Mesodermal cell (in vitro differentiated cells): ENCODE measurements at regions not wholly inside any gene's neighbourhood (a gene's known extent, or its start where the extent isn't known, plus 50 kb on each side); places are given as distances from the start of the nearest gene placed in this dataset.

Source experiments
- H3K27ac ChIP-seq: 2 replicates; pipeline ENCODE4 v1.7.0; 2013; ENCODE audit warnings: mild to moderate bottlenecking, low read depth, low read length, moderate library complexity; ENCODE audit not compliant: severe bottlenecking
- H3K36me3 ChIP-seq: 2 replicates; pipeline ENCODE4 v1.7.1; 2013; ENCODE audit warnings: mild to moderate bottlenecking, low read length, moderate library complexity; ENCODE audit not compliant: control insufficient read depth, insufficient read depth
- H3K4me1 ChIP-seq: one replicate; pipeline ENCODE4 v1.7.1; 2013; ENCODE audit warnings: mild to moderate bottlenecking, low read length; ENCODE audit not compliant: insufficient read depth, control insufficient read depth, poor library complexity, severe bottlenecking
- H3K4me3 ChIP-seq: 2 replicates; pipeline ENCODE4 v1.7.0; 2013; ENCODE audit warnings: low read length, control low read depth, mild to moderate bottlenecking; ENCODE audit not compliant: insufficient read depth, poor library complexity, severe bottlenecking; ENCODE audit errors: extremely low read depth
- H3K9me3 ChIP-seq: 2 replicates; pipeline ENCODE4 v1.7.1; 2013; ENCODE audit warnings: mild to moderate bottlenecking, low read length, moderate library complexity; ENCODE audit not compliant: control insufficient read depth
- WGBS, 2 experiments: methylation state at CpG; one replicate each; pipeline ENCODE4 v1.1.5; 2013; ENCODE audit warnings: missing lambda C conversion rate in 2 of 2; ENCODE audit not compliant: insufficient coverage in 2 of 2; 5-methylcytosine and 5-hydroxymethylcytosine counted together

- Histone ChIP-seq H3K9me3 (no peaks in the 10 kb centered on the region), H3K27ac (no peak overlapping the region), H3K4me1 (no peaks in the 10 kb centered on the region), H3K36me3 (no peaks in the 10 kb centered on the region), H3K4me3 (no peak overlapping the region)
- 82 to 98% methylated on average over 12 of the region's 12 CpGs for WGBS, 2 experiments
Measured at GRCh38 chr22:48781868-48782267, 1045.8 kb downstream of the BRD1 start.

GRCh38 chr22:48781391-48781790 is 1046.3 kb downstream of the BRD1 start:
- 82 to 98% methylated on average over 9 to 12 of the region's 14 CpGs for WGBS, 2 experiments
- Histone ChIP-seq H3K4me1 (no peaks in the 10 kb centered on the region), H3K4me3 (no peak overlapping the region), H3K36me3 (no peaks in the 10 kb centered on the region), H3K9me3 (peaks cover under 1% of the 10 kb centered on the region), H3K27ac (no peak overlapping the region)

- peaks cover 5% of the 10 kb centered on the region for H3K9me3 ChIP-seq
- no peak overlapping the region for H3K27ac ChIP-seq
- no peaks in the 10 kb centered on the region for H3K36me3 ChIP-seq
- no peak overlapping the region for H3K4me3 ChIP-seq
- H3K4me1 ChIP-seq: no peaks in the 10 kb centered on the region
- 84 to 87% methylated on average over 12 to 15 of the region's 19 CpGs for WGBS, 2 experiments
Measured at GRCh38 chr22:48780597-48781277, 1046.9 kb downstream of the BRD1 start.

- Histone ChIP-seq H3K4me1 (no peaks in the 10 kb centered on the region), H3K36me3 (no peaks in the 10 kb centered on the region), H3K4me3 (no peak overlapping the region), H3K9me3 (peaks cover 5% of the 10 kb centered on the region), H3K27ac (no peak overlapping the region)
- 89 to 91% methylated on average over 26 of the region's 29 CpGs for WGBS, 2 experiments
Measured at GRCh38 chr22:48779661-48780596, 1047.7 kb downstream of the BRD1 start.

GRCh38 chr22:48779211-48779643 is 1048.4 kb downstream of the BRD1 start:
- 93 to 97% methylated on average over 18 to 22 of the region's 24 CpGs for WGBS, 2 experiments
- Histone ChIP-seq H3K36me3 (no peaks in the 10 kb centered on the region), H3K27ac (no peak overlapping the region), H3K4me3 (no peak overlapping the region), H3K9me3 (peaks cover 5% of the 10 kb centered on the region), H3K4me1 (no peaks in the 10 kb centered on the region)

- no peaks in the 10 kb centered on the region for H3K4me1 ChIP-seq
- H3K9me3 ChIP-seq: peaks cover 5% of the 10 kb centered on the region
- H3K27ac ChIP-seq: no peak overlapping the region
- WGBS, 2 experiments: 92% methylated on average over 23 to 25 of the region's 25 CpGs
- H3K36me3 ChIP-seq: no peaks in the 10 kb centered on the region
- H3K4me3 ChIP-seq: no peak overlapping the region
Measured at GRCh38 chr22:48778308-48779195, 1049.1 kb downstream of the BRD1 start.

GRCh38 chr22:48772286-48772907 is 1055.3 kb downstream of the BRD1 start:
- 87 to 93% methylated on average over 17 to 18 of the region's 19 CpGs for WGBS, 2 experiments

GRCh38 chr22:48765595-48765994 is 1062.1 kb downstream of the BRD1 start:
- Histone ChIP-seq H3K4me3 (no peak overlapping the region), H3K9me3 (peaks cover 8% of the 10 kb centered on the region), H3K4me1 (no peaks in the 10 kb centered on the region), H3K27ac (no peak overlapping the region), H3K36me3 (no peaks in the 10 kb centered on the region)
- WGBS, 2 experiments: 79 to 100% methylated on average over 2 to 3 of the region's 5 CpGs

More at GRCh38 chr22:48772286-48772907, 1055.3 kb downstream of the BRD1 start:
- no peak overlapping the region for H3K27ac ChIP-seq
- H3K36me3 ChIP-seq: no peaks in the 10 kb centered on the region
- H3K4me3 ChIP-seq: no peak overlapping the region
- peaks cover 8% of the 10 kb centered on the region for H3K9me3 ChIP-seq
- H3K4me1 ChIP-seq: no peaks in the 10 kb centered on the region

GRCh38 chr22:48761546-48761945 is 1066.1 kb downstream of the BRD1 start:
- Histone ChIP-seq H3K36me3 (no peaks in the 10 kb centered on the region), H3K9me3 (peaks cover 5% of the 10 kb centered on the region), H3K4me3 (no peak overlapping the region), H3K4me1 (no peaks in the 10 kb centered on the region), H3K27ac (no peak overlapping the region)
- 90 to 93% methylated on average over 13 of the region's 14 CpGs for WGBS, 2 experiments
